Smooth muscle cell (in vitro differentiated cells): ENCODE measurements at regions not wholly inside any gene's neighbourhood (a gene's known extent, or its start where the extent isn't known, plus 50 kb on each side); places are given as distances from the start of the nearest gene placed in this dataset.

Source experiments
- DNase-seq: peaks from one replicate; lab custom pipeline; 2025; ENCODE audit not compliant: unreplicated experiment; lab: John Stamatoyannopoulos, UW
- H2AFZ ChIP-seq: fragments of 200-600 bp; sonication (generic); 2 replicates; pipeline ENCODE4 v1.6.0; 2016; ENCODE audit warnings: antibody characterized with exemption, low read depth, mild to moderate bottlenecking
- H3F3A ChIP-seq: fragments of 200-600 bp; sonication (generic); 2 replicates; pipeline ENCODE4 v1.6.0; 2017; ENCODE audit warnings: antibody characterized with exemption, low read depth
- H3K27ac ChIP-seq: fragments of 200-600 bp; sonication (generic); 2 replicates; pipeline ENCODE4 v1.5.1; 2016; ENCODE audit warnings: low read depth, mild to moderate bottlenecking
- H3K27me3 ChIP-seq: fragments of 200-600 bp; sonication (generic); 2 replicates; pipeline ENCODE4 v1.6.1; 2016; ENCODE audit warnings: low read depth, mild to moderate bottlenecking
- H3K36me3 ChIP-seq: fragments of 200-600 bp; sonication (generic); 2 replicates; pipeline ENCODE4 v1.5.1; 2016; ENCODE audit warnings: low read depth
- H3K4me1 ChIP-seq: fragments of 200-600 bp; sonication (generic); 2 replicates; pipeline ENCODE4 v1.5.1; 2016; ENCODE audit warnings: low read depth
- H3K4me2 ChIP-seq: fragments of 200-600 bp; sonication (generic); 2 replicates; pipeline ENCODE4 v1.6.0; 2016; ENCODE audit warnings: mild to moderate bottlenecking
- H3K4me3 ChIP-seq: fragments of 200-600 bp; sonication (generic); 2 replicates; pipeline ENCODE4 v1.5.1; 2016; ENCODE audit warnings: mild to moderate bottlenecking
- H3K79me2 ChIP-seq: fragments of 200-600 bp; sonication (generic); 2 replicates; pipeline ENCODE4 v1.6.0; 2016; ENCODE audit warnings: low read depth, mild to moderate bottlenecking
- H3K9ac ChIP-seq: fragments of 200-600 bp; sonication (generic); 2 replicates; pipeline ENCODE4 v1.6.0; 2016; ENCODE audit warnings: low read depth
- H3K9me3 ChIP-seq: fragments of 200-600 bp; sonication (generic); replicated peaks from 2 replicates; pipeline ENCODE4 v1.5.1; 2016; ENCODE audit warnings: low read depth
- H4K20me1 ChIP-seq: fragments of 200-600 bp; sonication (generic); 2 replicates; pipeline ENCODE4 v1.6.0; 2016; ENCODE audit warnings: low read depth
- WGBS: methylation state at CpG from one replicate; pipeline ENCODE4 v1.1.7; 2016; ENCODE audit warnings: low lambda C conversion rate; 5-methylcytosine and 5-hydroxymethylcytosine counted together
- TF ChIP-seq, protein P1 (sequence below): fragments of 200-600 bp; sonication (generic); IDR thresholded peaks from 2 replicates; pipeline ENCODE4 v1.5.1; 2017; ENCODE audit warnings: borderline replicate concordance, mild to moderate bottlenecking, antibody characterized with exemption; ENCODE audit not compliant: insufficient read depth, poor library complexity, severe bottlenecking

DNA sequence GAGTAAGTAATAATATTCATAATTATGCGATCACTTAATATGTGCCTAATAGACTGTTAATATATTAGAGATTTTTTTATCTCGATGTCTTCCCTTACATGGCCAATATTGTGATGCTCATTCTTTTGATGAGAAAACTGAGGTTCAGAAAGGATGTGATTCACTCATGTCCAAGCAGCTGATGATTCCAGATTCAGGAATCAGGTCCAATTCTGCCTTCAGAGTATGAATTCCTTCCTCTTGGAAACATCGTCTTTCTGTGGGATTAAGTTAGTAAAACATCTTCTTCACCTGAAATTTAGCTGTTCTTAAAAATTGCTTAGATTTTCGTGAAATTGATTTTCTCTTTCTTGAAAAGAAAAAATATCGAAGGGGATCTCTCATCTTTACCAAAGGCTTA lies 242.5 kb upstream of the RFX3 start:
- 65% methylated on average over 5 of the region's 5 CpGs for WGBS
- H3K4me2 ChIP-seq = no peak overlapping the region
- H3K27ac ChIP-seq = peak overlapping the region; percentile 91
- peaks cover 4% of the 10 kb centered on the region for H3F3A ChIP-seq
- peak overlapping the region; percentile 42 for H3K9ac ChIP-seq
- no peaks in the 10 kb centered on the region for H3K36me3 ChIP-seq
- H2AFZ ChIP-seq = peak overlapping the region; percentile 25
- DNase-seq = no peak
- no peaks in the 10 kb centered on the region for H4K20me1 ChIP-seq
- H3K4me3 ChIP-seq = no peak overlapping the region
- H3K9me3 ChIP-seq = no peaks in the 10 kb centered on the region
- H3K79me2 ChIP-seq = no peaks in the 10 kb centered on the region
- TF ChIP-seq, protein P1, sequence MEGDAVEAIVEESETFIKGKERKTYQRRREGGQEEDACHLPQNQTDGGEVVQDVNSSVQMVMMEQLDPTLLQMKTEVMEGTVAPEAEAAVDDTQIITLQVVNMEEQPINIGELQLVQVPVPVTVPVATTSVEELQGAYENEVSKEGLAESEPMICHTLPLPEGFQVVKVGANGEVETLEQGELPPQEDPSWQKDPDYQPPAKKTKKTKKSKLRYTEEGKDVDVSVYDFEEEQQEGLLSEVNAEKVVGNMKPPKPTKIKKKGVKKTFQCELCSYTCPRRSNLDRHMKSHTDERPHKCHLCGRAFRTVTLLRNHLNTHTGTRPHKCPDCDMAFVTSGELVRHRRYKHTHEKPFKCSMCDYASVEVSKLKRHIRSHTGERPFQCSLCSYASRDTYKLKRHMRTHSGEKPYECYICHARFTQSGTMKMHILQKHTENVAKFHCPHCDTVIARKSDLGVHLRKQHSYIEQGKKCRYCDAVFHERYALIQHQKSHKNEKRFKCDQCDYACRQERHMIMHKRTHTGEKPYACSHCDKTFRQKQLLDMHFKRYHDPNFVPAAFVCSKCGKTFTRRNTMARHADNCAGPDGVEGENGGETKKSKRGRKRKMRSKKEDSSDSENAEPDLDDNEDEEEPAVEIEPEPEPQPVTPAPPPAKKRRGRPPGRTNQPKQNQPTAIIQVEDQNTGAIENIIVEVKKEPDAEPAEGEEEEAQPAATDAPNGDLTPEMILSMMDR = no peak
- H3K4me1 ChIP-seq = peaks cover 4% of the 10 kb centered on the region
- no peaks in the 10 kb centered on the region for H3K27me3 ChIP-seq

DNA sequence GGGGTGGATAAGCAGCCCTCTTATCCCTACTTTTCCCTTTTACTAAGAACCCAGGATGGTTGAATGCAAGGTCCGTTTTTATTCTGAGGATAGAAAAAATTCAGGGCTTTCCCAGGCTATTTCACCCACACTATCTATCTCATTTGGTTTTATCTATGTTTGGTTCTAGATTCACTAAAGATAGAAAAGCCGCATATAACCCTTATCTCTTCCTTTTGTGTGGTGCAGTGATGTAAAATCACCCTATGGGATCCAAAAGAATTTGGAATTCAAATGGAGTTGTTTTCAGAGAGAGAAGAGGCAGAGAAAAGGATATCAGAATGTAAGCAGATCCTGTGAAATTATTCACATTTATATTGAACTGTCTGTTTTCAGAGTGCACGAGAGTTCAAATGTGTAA lies 236.3 kb upstream of the RFX3 start:
- Histone ChIP-seq H3K4me3 (no peak overlapping the region), H3K4me2 (no peak overlapping the region), H4K20me1 (no peaks in the 10 kb centered on the region), H3K9ac (no peak overlapping the region), H3K27ac (no peak overlapping the region), H3K4me1 (peaks cover 19% of the 10 kb centered on the region), H3K36me3 (no peaks in the 10 kb centered on the region), H3F3A (no peaks in the 10 kb centered on the region), H2AFZ (no peak overlapping the region), H3K27me3 (no peaks in the 10 kb centered on the region), H3K9me3 (no peaks in the 10 kb centered on the region), H3K79me2 (no peaks in the 10 kb centered on the region)
- TF ChIP-seq, protein P1 = no peak
- no peak for DNase-seq
- 50% methylated on average over 3 of the region's 3 CpGs for WGBS

DNA sequence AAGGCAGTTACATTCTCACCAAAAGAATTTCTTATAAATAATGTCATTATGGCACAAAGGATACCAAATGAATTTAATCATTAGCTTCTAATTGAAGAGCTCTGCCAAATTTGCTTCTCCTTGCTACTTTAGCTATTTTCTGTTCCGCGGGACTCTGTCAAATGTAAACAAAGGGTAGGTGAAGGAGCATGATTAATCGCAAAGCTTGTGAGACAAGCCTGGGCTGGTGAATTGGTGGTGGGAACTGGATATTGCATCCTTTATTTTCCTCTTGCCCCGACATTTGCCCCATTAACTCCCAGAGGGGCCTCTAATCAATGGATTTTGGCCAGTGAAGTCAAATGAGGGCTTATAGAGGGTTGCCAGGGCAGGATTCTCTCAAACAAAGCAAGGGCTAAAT lies 234.2 kb upstream of the RFX3 start:
- peaks cover 15% of the 10 kb centered on the region for H3K4me1 ChIP-seq
- H2AFZ ChIP-seq = peak overlapping the region; percentile 35
- no peaks in the 10 kb centered on the region for H3F3A ChIP-seq
- H3K36me3 ChIP-seq = no peaks in the 10 kb centered on the region
- DNase-seq = no peak
- no peaks in the 10 kb centered on the region for H3K27me3 ChIP-seq
- H3K79me2 ChIP-seq = no peaks in the 10 kb centered on the region
- H3K27ac ChIP-seq = no peak overlapping the region
- no peak overlapping the region for H3K9ac ChIP-seq
- no peaks in the 10 kb centered on the region for H4K20me1 ChIP-seq
- TF ChIP-seq, protein P1 = no peak
- no peaks in the 10 kb centered on the region for H3K9me3 ChIP-seq
- H3K4me2 ChIP-seq = peak overlapping the region; percentile 58
- 46% methylated on average over 4 of the region's 4 CpGs for WGBS
- H3K4me3 ChIP-seq = no peak overlapping the region

DNA sequence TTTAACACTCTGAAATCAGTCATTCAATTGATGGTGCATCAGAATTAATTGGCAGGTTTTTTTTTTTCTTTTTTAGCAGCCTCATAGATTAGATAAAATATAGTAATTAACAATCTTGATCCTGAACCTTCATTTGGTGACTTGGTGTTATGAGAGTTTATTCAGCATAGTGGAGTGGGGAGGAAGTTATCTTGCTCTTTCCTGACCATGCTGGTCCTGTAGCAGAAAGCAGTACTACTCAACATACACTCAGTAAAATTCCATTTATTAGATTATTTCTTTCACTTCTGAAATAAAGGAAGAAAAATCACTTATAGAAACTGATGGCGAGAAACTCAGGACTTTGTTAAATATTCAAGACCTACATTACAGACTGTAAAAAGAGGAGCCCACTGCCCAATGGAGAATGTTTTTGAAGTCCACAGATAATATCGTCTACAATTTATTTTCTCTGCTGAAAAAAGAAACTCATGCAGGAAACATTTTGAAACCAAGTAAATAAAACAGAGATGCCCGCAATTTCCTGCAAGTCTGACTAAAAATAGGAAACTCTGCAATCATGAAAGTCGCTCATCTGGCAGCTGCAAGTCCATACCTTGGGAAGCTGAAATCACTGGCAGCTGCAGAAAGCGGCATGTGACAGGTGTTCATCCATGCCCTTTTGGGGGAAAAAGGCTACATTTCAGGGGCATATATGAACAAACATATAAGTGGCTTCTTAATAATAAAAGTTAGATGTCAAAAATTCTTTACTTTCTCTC lies 233.2 kb upstream of the RFX3 start:
- no peak overlapping the region for H3K4me2 ChIP-seq
- no peak for DNase-seq
- H2AFZ ChIP-seq = no peak overlapping the region

More for the DNA sequence above, 233.2 kb upstream of the RFX3 start:
- peaks cover 15% of the 10 kb centered on the region for H3K4me1 ChIP-seq
- H3F3A ChIP-seq = no peaks in the 10 kb centered on the region
- peak overlapping the region; percentile 8 for H3K27ac ChIP-seq
- H3K27me3 ChIP-seq = no peaks in the 10 kb centered on the region
- H3K36me3 ChIP-seq = no peaks in the 10 kb centered on the region
- no peak overlapping the region for H3K9ac ChIP-seq
- no peaks in the 10 kb centered on the region for H3K79me2 ChIP-seq
- H3K4me3 ChIP-seq = no peak overlapping the region
- WGBS = 59% methylated on average over 5 of the region's 5 CpGs
- TF ChIP-seq, protein P1 = no peak
- H3K9me3 ChIP-seq = no peaks in the 10 kb centered on the region
- no peaks in the 10 kb centered on the region for H4K20me1 ChIP-seq
